Heart right ventricle (tissue), 16 donors: ENCODE measurements at regions not wholly inside any gene's neighbourhood (a gene's known extent, or its start where the extent isn't known, plus 50 kb on each side); places are given as distances from the start of the nearest gene placed in this dataset.

Experiments used
- ATAC-seq, 8 donors: fragments of 200-7000 bp; cut with Tn5 transposase; one replicate each; pipeline ENCODE4 v1.9.1; 2020; ENCODE audit warnings: mild to moderate bottlenecking in 8 of 8, moderate library complexity in 8 of 8, moderate number of reproducible peaks in 1 of 8
- DNase-seq, 2 donors: peaks; one replicate each; pipeline ENCODE4 v3.0.0-alpha.2; 2020
- H3K27ac ChIP-seq, 10 donors: fragments of 200-600 bp; sonication (generic) in 2 of 10; one replicate each; pipeline versions ENCODE4 v1.5.0 to v1.8.0; 2020 to 2022; ENCODE audit warnings: mild to moderate bottlenecking in 3 of 10
- H3K27me3 ChIP-seq, 7 donors: fragments of 200-600 bp; one replicate each; pipeline ENCODE4 v1.8.0; 2021 to 2022; ENCODE audit warnings: mild to moderate bottlenecking in 2 of 7
- H3K36me3 ChIP-seq, 9 donors: fragments of 200-600 bp; sonication (generic) in 1 of 9; one replicate each; pipeline versions ENCODE4 v1.5.0 to v1.8.0; 2020 to 2022; ENCODE audit warnings: mild to moderate bottlenecking in 2 of 9
- H3K4me1 ChIP-seq, 9 donors: fragments of 200-600 bp; sonication (generic) in 1 of 9; one replicate each; pipeline versions ENCODE4 v1.5.0 to v1.8.0; 2020 to 2022; ENCODE audit warnings: mild to moderate bottlenecking in 4 of 9
- H3K4me3 ChIP-seq, 10 donors: fragments of 200-600 bp; sonication (generic) in 2 of 10; one replicate each; pipeline versions ENCODE4 v1.5.0 to v1.8.0; 2020 to 2022; ENCODE audit warnings: mild to moderate bottlenecking in 7 of 10, moderate library complexity in 2 of 10
- H3K9me3 ChIP-seq, 11 donors: fragments of 200-600 bp in 10 of 11; sonication (generic) in 2 of 11; one replicate each; pipeline versions ENCODE4 v1.5.0 to v1.8.0; 2013 to 2022; ENCODE audit warnings: mild to moderate bottlenecking in 2 of 11, control low read depth in 1 of 11, moderate library complexity in 1 of 11
- WGBS, 2 donors: extraction: QIAGEN DNeasy Blood & Tissue Kit; methylation state at CpG; one replicate each; pipeline ENCODE4 v1.1.7; 2013; ENCODE audit warnings: inconsistent platforms in 1 of 2; 5-methylcytosine and 5-hydroxymethylcytosine counted together
- intact Hi-C, 10 donors: fragments of 100-400 bp; cut with DNase I; formaldehyde crosslinking; loops; one replicate each; pipeline versions ENCODE4 v1.11.1 to v1.14.2; 2022
- TF ChIP-seq, protein P1 (sequence below), 9 donors: fragments of 200-600 bp; sonication (generic) in 2 of 9; IDR thresholded peaks; one replicate each; pipeline versions ENCODE4 v1.5.0 to v1.8.0; 2021 to 2022; ENCODE audit warnings: antibody characterized with exemption in 9 of 9, mild to moderate bottlenecking in 5 of 9, moderate library complexity in 1 of 9
- donor health status: Arrhythmogenic right ventricular cardiomyopathy.
- donor health status: ischemic (EF 13 %, LVEDD 7.1; RV severe dilation, severe dysfunction).
- donor health status: healthy with polysubstance abuse.
- donor health status: DM: no; HTN: yes; CAD: no.
- donor health status: DM: no; HTN: no; CAD: no.
- donor health status: ischemic (EF 25% LVEDD 6.9; RV normal size, moderate dysfunction).
- donor health status: ischemic (EF 25% LVEDD 5.7; RV mildly dilated, moderate dysfunction).
- donor health status: healthy.
- donor health status: DM: yes; HTN: yes; CAD: no.
- donor health status: Ischemic cardiomyopathy.
- donor health status: ischemic (EF 35%, LVEDD 5.7; RV mildly dilated, moderate dysfunction).
- donor health status: nonischemic (EF 11% LVEDD 7.7; RV severe dilation, severe dysfunction).
- donor health status: DM: yes; HTN: yes; CAD: no.
- donor health status: PGD.
- donor health status: ischemic (EF 29% LVEDD 5.4; RV normal size, mild dysfunction).
- donor health status: nonischemic (EF 23%, LVEDD 6.1; RV moderate dilation, normal function).

- Histone ChIP-seq H3K9me3 (no peaks in the 10 kb centered on the region), H3K4me1 (peaks cover 0 to 4% (median under 1%) of the 10 kb centered on the region in 9 donors), H3K4me3 (no peak overlapping the region), H3K36me3 (no peaks in the 10 kb centered on the region), H3K27me3 (no peaks in the 10 kb centered on the region), H3K27ac (no peak overlapping the region)
- TF ChIP-seq, protein P1, sequence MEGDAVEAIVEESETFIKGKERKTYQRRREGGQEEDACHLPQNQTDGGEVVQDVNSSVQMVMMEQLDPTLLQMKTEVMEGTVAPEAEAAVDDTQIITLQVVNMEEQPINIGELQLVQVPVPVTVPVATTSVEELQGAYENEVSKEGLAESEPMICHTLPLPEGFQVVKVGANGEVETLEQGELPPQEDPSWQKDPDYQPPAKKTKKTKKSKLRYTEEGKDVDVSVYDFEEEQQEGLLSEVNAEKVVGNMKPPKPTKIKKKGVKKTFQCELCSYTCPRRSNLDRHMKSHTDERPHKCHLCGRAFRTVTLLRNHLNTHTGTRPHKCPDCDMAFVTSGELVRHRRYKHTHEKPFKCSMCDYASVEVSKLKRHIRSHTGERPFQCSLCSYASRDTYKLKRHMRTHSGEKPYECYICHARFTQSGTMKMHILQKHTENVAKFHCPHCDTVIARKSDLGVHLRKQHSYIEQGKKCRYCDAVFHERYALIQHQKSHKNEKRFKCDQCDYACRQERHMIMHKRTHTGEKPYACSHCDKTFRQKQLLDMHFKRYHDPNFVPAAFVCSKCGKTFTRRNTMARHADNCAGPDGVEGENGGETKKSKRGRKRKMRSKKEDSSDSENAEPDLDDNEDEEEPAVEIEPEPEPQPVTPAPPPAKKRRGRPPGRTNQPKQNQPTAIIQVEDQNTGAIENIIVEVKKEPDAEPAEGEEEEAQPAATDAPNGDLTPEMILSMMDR (IDR thresholded peaks at IDR 0.05): no peak
- no peak for ATAC-seq
- WGBS, 2 donors: 98 to 99% methylated on average over 34 to 36 of the region's 36 CpGs
- intact Hi-C loops: no loop called here
- no peak for DNase-seq
Measured at GRCh38 chr6:15758631-15759215, 95.9 kb upstream of the DTNBP1 start.

- Histone ChIP-seq H3K9me3 (no peaks in the 10 kb centered on the region), H3K36me3 (no peaks in the 10 kb centered on the region), H3K4me1 (no peaks in the 10 kb centered on the region), H3K27ac (no peak overlapping the region), H3K4me3 (no peak overlapping the region), H3K27me3 (no peaks in the 10 kb centered on the region)
- intact Hi-C loops: no loop called here
- 79 to 82% methylated on average over 6 of the region's 6 CpGs for WGBS, 2 donors
- TF ChIP-seq, protein P1 (IDR thresholded peaks at IDR 0.05): no peak
- DNase-seq (no peak), ATAC-seq (peak in 1 of 8 donors; percentile 42)
Measured at GRCh38 chr6:15755526-15755925, 92.7 kb upstream of the DTNBP1 start.

DNA sequence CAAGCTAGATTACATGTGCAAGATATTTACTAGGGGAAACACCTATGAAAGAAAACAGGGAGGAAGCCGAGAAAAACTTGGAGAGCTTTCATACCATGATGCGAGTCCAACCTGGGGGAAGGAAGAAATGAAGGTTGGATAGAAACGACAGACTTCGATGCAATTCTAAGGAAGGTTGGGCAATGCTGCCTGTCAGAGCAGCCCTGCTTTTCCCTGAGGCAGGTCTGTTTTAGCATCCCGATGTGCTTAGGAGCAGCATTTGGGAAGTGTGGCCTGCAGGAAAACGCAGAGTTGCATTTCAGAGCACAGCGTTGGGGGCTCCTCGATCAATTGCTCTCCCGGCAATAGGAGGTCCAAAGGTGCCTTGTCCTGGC lies 91.9 kb upstream of the DTNBP1 start:
- intact Hi-C loops: no loop called here

GRCh38 chr6:15754035-15754705 lies 91.3 kb upstream of the DTNBP1 start:
- DNase-seq (no peak), ATAC-seq (peak in 1 of 8 donors; percentile 50)
- Histone ChIP-seq H3K36me3 (no peaks in the 10 kb centered on the region), H3K27ac (no peak overlapping the region), H3K4me3 (no peak overlapping the region), H3K27me3 (no peaks in the 10 kb centered on the region), H3K4me1 (no peaks in the 10 kb centered on the region), H3K9me3 (no peaks in the 10 kb centered on the region)
- WGBS, 2 donors: 77 to 81% methylated on average over 5 of the region's 5 CpGs
- intact Hi-C loops: no loop called here
- TF ChIP-seq, protein P1 (IDR thresholded peaks at IDR 0.05): no peak

More for the DNA sequence above, 91.9 kb upstream of the DTNBP1 start:
- no peak overlapping the region for H3K4me3 ChIP-seq
- H3K27me3 ChIP-seq: no peaks in the 10 kb centered on the region
- no peaks in the 10 kb centered on the region for H3K9me3 ChIP-seq
- TF ChIP-seq, protein P1 (IDR thresholded peaks at IDR 0.05): no peak
- H3K36me3 ChIP-seq: no peaks in the 10 kb centered on the region
- no peak overlapping the region for H3K27ac ChIP-seq
- WGBS, 2 donors: 93 to 97% methylated on average over 9 of the region's 9 CpGs
- no peaks in the 10 kb centered on the region for H3K4me1 ChIP-seq
- no peak for DNase-seq
- ATAC-seq: no peak
